Lower leg skin (tissue), 4 donors: ENCODE measurements at regions not wholly inside any gene's neighbourhood (a gene's known extent, or its start where the extent isn't known, plus 50 kb on each side); places are given as distances from the start of the nearest gene placed in this dataset.

Experiments used
- DNase-seq, 2 donors: peaks; one replicate each; pipeline ENCODE4 v3.0.0-alpha.2; 2019; ENCODE audit warnings: low spot score in 2 of 2
- H3K4me3 ChIP-seq: fragments of 200-600 bp; sonication (generic); 2 replicates; pipeline ENCODE4 v1.5.1; 2017; ENCODE audit warnings: mild to moderate bottlenecking, low read depth; ENCODE audit not compliant: poor library complexity, severe bottlenecking
- CTCF ChIP-seq, 3 donors: fragments of 450-650 bp; IDR thresholded peaks; one replicate each; pipeline ENCODE4 v1.5.1; 2016; ENCODE audit warnings: antibody characterized with exemption in 3 of 3, mild to moderate bottlenecking in 3 of 3, moderate library complexity in 2 of 3
- POLR2A ChIP-seq, 2 donors: fragments of 450-650 bp; IDR thresholded peaks; one replicate each; pipeline ENCODE4 v1.6.1; 2016 to 2017; ENCODE audit warnings: antibody characterized with exemption in 2 of 2, mild to moderate bottlenecking in 1 of 2, moderate library complexity in 1 of 2
- WGBS, 2 donors: methylation state at CpG; one replicate each; pipeline ENCODE4 v1.1.5; 2018; 5-methylcytosine and 5-hydroxymethylcytosine counted together
- intact Hi-C: fragments of 100-400 bp; cut with DNase I; formaldehyde crosslinking; loops from one replicate; pipeline ENCODE4 v1.15.0; 2023; ENCODE audit warnings: low total_unique reads

- intact Hi-C loops, result no loop called here
- DNase-seq, result peak in 1 of 2 donors; percentile 48
- TF ChIP-seq CTCF (IDR thresholded peaks at IDR 0.05) (no peak), POLR2A (IDR thresholded peaks at IDR 0.05) (no peak)
- 88 to 92% methylated on average over 1 of the region's 1 CpG for WGBS, 2 donors
- H3K4me3 ChIP-seq, result no peak overlapping the region
Measured at GRCh38 chr6:44696099-44696498, 308.6 kb downstream of the CDC5L start.

GRCh38 chr6:44696686-44697085 lies 309.2 kb downstream of the CDC5L start:
- TF ChIP-seq POLR2A (IDR thresholded peaks at IDR 0.05) (no peak), CTCF (IDR thresholded peaks at IDR 0.05) (no peak)
- H3K4me3 ChIP-seq, result no peak overlapping the region
- WGBS, 2 donors, result 70 to 78% methylated on average over 6 of the region's 6 CpGs
- intact Hi-C loops, result no loop called here
- no peak for DNase-seq

GRCh38 chr6:44697327-44697726 lies 309.8 kb downstream of the CDC5L start:
- intact Hi-C loops, result no loop called here
- no peak overlapping the region for H3K4me3 ChIP-seq
- WGBS, 2 donors, result 74 to 77% methylated on average over 11 of the region's 11 CpGs
- TF ChIP-seq POLR2A (IDR thresholded peaks at IDR 0.05) (no peak), CTCF (IDR thresholded peaks at IDR 0.05) (no peak)
- no peak for DNase-seq

GRCh38 chr6:44698602-44699001 lies 311.1 kb downstream of the CDC5L start:
- intact Hi-C loops, result no loop called here
- no peak for TF ChIP-seq CTCF (IDR thresholded peaks at IDR 0.05)
- TF ChIP-seq POLR2A (IDR thresholded peaks at IDR 0.05), result no peak
- 45 to 71% methylated on average over 1 of the region's 1 CpG for WGBS, 2 donors
- H3K4me3 ChIP-seq, result no peak overlapping the region
- DNase-seq, result no peak

DNA sequence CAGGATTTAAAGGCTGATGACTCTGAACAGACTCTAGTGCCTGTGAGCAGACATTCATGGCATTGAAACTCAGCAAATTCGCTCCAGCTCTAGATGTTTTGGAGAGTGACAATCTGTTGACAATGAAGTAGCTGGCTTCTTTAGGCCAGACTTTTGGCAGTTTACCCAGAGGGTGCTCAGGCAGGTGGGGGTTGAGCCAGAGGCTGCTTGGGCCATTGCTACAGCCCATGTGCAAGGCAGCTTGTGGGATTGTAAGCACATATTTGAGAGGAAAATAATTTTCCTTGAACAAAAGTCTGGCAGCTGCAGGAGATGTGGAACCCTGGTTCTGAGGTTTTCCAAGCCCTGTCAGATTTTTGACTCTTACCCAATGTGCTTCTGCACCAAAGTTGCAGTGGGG lies 311.6 kb downstream of the CDC5L start:
- intact Hi-C loops, result no loop called here
- H3K4me3 ChIP-seq, result no peak overlapping the region
- no peak for DNase-seq
- WGBS, 2 donors, result 55 to 74% methylated on average over 1 of the region's 1 CpG
- no peak for TF ChIP-seq POLR2A (IDR thresholded peaks at IDR 0.05)
- no peak for TF ChIP-seq CTCF (IDR thresholded peaks at IDR 0.05)

- intact Hi-C loops, result no loop called here
- whole genome bisulfite sequencing, 2 donors, result 75 to 77% methylated on average over 2 of the region's 2 CpGs
- TF ChIP-seq POLR2A (IDR thresholded peaks at IDR 0.05) (no peak), CTCF (IDR thresholded peaks at IDR 0.05) (no peak)
- no peak overlapping the region for H3K4me3 ChIP-seq
- no peak for DNase-seq
Measured at GRCh38 chr6:44699851-44700250, 312.3 kb downstream of the CDC5L start.
